Kidney epithelial cell (primary cell): ENCODE measurements at regions not wholly inside any gene's neighbourhood (a gene's known extent, or its start where the extent isn't known, plus 50 kb on each side); places are given as distances from the start of the nearest gene placed in this dataset.

ENCODE experiments used
- DNase-seq: peaks from one replicate; pipeline ENCODE4 v3.0.0-alpha.2; 2010; ENCODE audit warnings: low read depth
- H3K27me3 ChIP-seq: 2 replicates; pipeline ENCODE4 v1.6.0; 2011; ENCODE audit warnings: low read length; ENCODE audit not compliant: control insufficient read depth, insufficient read depth
- H3K36me3 ChIP-seq: 2 replicates; pipeline ENCODE4 v1.5.1; 2011; ENCODE audit warnings: low read length; ENCODE audit not compliant: control insufficient read depth, insufficient read depth
- H3K4me3 ChIP-seq: 2 replicates; pipeline ENCODE4 v1.5.1; 2011; ENCODE audit warnings: low read depth, mild to moderate bottlenecking, control low read depth, low read length
- TF ChIP-seq, protein P1 (sequence below): IDR thresholded peaks from 2 replicates; pipeline ENCODE4 v1.5.1; 2011; ENCODE audit warnings: mild to moderate bottlenecking, moderate library complexity, low read length, control low read depth, inconsistent platforms; ENCODE audit not compliant: insufficient read depth, poor library complexity, severe bottlenecking

DNA sequence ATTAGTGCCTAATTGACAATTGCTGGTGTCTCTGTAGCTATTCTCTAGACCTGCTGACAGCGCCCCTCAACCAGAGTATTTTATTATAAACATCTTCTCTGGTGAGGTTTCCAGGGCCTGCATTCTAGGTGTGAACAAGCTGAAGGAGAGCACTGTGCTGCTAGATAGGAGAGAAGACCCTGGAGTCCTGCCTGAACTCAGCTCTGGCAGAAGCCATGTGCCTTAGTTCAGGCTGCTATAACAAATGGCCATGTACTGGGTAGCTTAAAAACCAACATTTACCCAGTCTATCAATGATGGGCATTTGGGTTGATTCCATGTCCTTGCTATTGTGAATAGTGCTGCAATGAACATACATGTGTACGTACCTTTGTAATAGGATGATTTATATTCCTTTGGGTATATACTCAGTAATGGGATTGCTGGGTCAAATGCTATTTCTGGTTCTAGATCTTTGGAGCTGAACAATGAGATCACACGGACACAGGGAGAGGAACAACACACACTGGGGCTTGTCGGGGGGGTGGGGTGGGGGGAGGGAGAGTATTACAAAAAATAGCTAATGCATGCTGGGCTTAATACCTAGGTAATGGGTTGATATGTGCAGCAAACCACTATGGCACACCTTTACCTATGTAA lies 185.5 kb upstream of the CPEB2 start:
- H3K36me3 ChIP-seq = no peaks in the 10 kb centered on the region
- H3K4me3 ChIP-seq = no peak overlapping the region
- TF ChIP-seq, protein P1, sequence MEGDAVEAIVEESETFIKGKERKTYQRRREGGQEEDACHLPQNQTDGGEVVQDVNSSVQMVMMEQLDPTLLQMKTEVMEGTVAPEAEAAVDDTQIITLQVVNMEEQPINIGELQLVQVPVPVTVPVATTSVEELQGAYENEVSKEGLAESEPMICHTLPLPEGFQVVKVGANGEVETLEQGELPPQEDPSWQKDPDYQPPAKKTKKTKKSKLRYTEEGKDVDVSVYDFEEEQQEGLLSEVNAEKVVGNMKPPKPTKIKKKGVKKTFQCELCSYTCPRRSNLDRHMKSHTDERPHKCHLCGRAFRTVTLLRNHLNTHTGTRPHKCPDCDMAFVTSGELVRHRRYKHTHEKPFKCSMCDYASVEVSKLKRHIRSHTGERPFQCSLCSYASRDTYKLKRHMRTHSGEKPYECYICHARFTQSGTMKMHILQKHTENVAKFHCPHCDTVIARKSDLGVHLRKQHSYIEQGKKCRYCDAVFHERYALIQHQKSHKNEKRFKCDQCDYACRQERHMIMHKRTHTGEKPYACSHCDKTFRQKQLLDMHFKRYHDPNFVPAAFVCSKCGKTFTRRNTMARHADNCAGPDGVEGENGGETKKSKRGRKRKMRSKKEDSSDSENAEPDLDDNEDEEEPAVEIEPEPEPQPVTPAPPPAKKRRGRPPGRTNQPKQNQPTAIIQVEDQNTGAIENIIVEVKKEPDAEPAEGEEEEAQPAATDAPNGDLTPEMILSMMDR = no peak
- H3K27me3 ChIP-seq = no peaks in the 10 kb centered on the region
- DNase-seq = no peak

DNA sequence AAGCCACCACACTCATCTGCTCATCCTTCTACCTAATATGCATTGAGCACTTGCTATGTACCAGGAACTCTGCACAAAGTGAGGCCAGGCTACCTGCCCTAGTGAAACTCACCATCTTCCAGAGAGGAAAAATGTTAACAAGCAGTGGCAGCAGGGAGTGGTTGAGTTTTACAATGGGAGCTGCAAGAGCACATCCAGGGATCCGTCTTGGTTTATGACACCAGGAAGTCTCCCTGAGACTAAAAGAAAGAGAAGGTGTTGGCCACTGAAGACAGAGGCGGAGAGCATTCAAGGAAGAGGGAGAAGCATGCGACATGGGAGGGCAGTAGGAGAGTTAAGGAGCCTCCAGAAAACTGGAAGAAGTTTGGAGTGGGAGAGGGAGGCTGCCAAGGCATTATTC lies 178.1 kb upstream of the CPEB2 start:
- no peaks in the 10 kb centered on the region for H3K36me3 ChIP-seq
- DNase-seq = no peak
- TF ChIP-seq, protein P1 = no peak
- H3K4me3 ChIP-seq = no peak overlapping the region
- H3K27me3 ChIP-seq = no peaks in the 10 kb centered on the region

DNA sequence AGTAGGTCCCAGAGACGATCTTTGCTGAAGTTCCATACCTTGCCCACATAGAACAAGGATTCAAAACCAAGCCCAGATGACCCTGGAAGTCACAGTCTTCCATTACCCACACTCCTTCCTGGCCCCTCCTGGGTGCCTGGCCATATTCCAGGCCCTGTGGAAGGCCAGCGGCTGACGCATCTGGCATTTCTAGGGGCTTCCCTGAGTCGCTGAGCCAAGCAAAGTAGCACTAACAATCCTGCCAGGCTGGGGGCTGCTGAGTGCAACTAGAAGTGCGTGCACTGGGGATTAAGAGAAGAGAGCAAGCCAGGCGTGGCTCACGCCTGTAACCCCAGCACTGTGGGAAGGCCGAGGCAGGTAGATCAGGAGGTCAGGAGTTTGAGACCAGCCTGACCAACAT lies 175.2 kb upstream of the CPEB2 start:
- H3K36me3 ChIP-seq = no peaks in the 10 kb centered on the region
- no peaks in the 10 kb centered on the region for H3K27me3 ChIP-seq
- TF ChIP-seq, protein P1 = no peak
- no peak for DNase-seq
- no peak overlapping the region for H3K4me3 ChIP-seq

DNA sequence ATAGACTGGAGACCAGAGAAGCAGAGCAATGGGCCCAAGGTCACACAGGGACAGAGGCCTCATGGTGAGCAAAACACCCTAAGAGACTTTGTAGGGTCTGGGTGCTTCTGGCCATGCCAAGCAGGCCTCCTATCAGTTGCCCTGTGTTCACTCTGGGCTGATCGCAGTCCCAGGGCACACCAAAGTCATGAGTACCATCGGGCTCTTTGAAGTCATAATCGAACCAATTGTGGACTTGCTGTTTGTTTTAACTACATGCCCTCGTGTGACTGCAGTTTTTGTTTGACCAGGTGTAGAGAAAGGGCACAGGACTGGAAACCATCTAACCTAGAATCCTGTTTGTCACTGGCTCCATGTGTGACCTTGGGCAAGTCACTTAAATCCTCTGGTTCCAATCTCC lies 172.5 kb upstream of the CPEB2 start:
- no peaks in the 10 kb centered on the region for H3K36me3 ChIP-seq
- H3K4me3 ChIP-seq = no peak overlapping the region
- TF ChIP-seq, protein P1 = no peak

DNA sequence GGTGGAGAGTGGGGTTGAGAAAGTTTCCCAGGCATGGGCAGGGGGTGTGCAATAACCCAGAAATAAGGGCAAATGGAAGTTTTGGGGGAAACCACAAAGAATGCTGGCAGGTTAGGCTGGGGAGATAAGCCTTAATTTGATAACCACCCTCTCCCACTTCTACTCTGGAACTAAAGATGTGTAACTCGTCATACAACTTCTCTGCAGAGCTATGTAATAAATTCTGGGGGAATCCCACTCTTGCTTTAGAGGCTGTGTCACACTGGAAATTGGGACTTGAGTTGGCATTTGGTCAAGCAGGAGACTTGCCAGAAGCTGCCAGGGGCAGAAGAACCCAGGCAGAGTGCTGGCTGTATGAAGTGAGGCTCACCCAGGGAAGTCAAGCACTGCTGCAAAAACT lies 170.9 kb upstream of the CPEB2 start:
- Histone ChIP-seq H3K27me3 (no peaks in the 10 kb centered on the region), H3K36me3 (no peaks in the 10 kb centered on the region), H3K4me3 (no peak overlapping the region)
- DNase-seq = no peak
- TF ChIP-seq, protein P1 = no peak

More for the DNA sequence above, 172.5 kb upstream of the CPEB2 start:
- no peak for DNase-seq
- no peaks in the 10 kb centered on the region for H3K27me3 ChIP-seq

DNA sequence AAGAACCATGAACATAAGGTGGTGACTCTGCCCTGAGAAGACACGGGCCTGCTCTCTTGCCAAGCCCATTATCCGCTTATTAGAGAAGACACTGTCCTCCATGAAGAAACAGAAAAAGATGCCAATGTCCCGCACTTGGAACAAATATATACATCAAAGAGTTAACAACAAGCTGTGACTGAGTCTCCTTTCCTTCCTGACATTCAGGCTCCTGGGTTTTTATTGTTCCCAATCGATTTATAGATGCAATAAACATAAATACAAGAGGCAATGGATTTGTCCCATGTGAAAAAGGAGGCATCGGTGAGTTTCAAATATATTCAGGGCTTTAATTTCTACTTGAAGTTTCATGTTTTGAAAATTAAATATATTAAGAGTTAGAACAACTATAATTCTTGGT lies 169.2 kb upstream of the CPEB2 start:
- Histone ChIP-seq H3K36me3 (no peaks in the 10 kb centered on the region), H3K4me3 (no peak overlapping the region), H3K27me3 (no peaks in the 10 kb centered on the region)
- DNase-seq = no peak
- TF ChIP-seq, protein P1 = no peak
